ENCODE measurements at regions not wholly inside any gene's neighbourhood (a gene's known extent, or its start where the extent isn't known, plus 50 kb on each side); places are given as distances from the start of the nearest gene placed in this dataset.

GRCh38 chr1:115545791-115546733, 95.7 kb upstream of the VANGL1 start:
- intact Hi-C loops (cut with DNase I; ENCODE audit: low total_unique reads), result no loop called here
- no peak for TF ChIP-seq POLR2A (IDR thresholded peaks at IDR 0.05)
- TF ChIP-seq, protein P1, sequence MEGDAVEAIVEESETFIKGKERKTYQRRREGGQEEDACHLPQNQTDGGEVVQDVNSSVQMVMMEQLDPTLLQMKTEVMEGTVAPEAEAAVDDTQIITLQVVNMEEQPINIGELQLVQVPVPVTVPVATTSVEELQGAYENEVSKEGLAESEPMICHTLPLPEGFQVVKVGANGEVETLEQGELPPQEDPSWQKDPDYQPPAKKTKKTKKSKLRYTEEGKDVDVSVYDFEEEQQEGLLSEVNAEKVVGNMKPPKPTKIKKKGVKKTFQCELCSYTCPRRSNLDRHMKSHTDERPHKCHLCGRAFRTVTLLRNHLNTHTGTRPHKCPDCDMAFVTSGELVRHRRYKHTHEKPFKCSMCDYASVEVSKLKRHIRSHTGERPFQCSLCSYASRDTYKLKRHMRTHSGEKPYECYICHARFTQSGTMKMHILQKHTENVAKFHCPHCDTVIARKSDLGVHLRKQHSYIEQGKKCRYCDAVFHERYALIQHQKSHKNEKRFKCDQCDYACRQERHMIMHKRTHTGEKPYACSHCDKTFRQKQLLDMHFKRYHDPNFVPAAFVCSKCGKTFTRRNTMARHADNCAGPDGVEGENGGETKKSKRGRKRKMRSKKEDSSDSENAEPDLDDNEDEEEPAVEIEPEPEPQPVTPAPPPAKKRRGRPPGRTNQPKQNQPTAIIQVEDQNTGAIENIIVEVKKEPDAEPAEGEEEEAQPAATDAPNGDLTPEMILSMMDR (IDR thresholded peaks at IDR 0.05 in 4 of 5, conservative IDR thresholded peaks at IDR 0.05 in 1 of 5), result peak in 2 of 5 experiments; percentile 35 to 52
- H3K27me3 ChIP-seq, result no peaks in the 10 kb centered on the region
- no peaks in the 10 kb centered on the region for H3K4me1 ChIP-seq
- no peak overlapping the region for H3K27ac ChIP-seq
- H3K4me3 ChIP-seq, result no peak overlapping the region
- H3K9me3 ChIP-seq, result no peaks in the 10 kb centered on the region
- in situ Hi-C loops (cut with MboI; ENCODE audit: low sequenced_read_pairs in 4 of 4), result no loop called here
- no peak for ATAC-seq
- no peak for DNase-seq
- H3K36me3 ChIP-seq, result no peaks in the 10 kb centered on the region

DNA sequence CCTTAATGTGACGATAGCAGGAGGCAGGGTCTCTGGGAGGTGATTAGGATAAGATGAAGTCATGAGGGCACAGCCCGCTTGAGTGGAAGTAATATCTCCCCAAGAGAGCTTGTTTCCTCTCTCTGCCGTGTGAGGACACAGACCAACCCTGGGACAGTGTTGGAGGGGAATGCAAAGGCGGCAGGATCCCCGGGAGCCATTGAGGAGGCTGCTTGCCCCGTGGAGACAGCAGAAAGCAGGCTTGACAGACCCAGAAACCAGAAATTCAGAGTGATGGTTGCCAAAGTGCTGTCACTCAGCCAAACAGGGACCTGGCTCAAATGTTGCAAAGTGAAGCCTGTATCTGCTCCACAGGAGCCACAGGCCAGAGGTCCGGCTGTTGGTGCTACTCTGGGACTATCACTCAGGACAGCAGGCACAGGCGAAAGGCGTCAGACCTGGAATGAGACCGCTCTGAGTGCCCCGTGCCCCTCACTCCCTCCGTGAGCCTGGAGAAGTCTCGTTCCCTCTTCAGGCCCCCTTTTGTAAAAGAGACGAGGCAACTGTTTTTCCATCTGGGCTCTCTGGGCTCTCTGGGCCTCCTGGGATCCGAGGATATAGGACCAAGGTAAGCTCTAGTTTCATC, 96.6 kb upstream of the VANGL1 start:
- no peak for ATAC-seq
- TF ChIP-seq POLR2A (IDR thresholded peaks at IDR 0.05), result no peak
- TF ChIP-seq, protein P1 (IDR thresholded peaks at IDR 0.05 in 4 of 5, conservative IDR thresholded peaks at IDR 0.05 in 1 of 5), result no peak
- intact Hi-C loops (cut with DNase I; ENCODE audit: low total_unique reads), result no loop called here

GRCh38 chr1:115544131-115544530, 97.6 kb upstream of the VANGL1 start:
- no peaks in the 10 kb centered on the region for H3K27me3 ChIP-seq
- no peak overlapping the region for H3K27ac ChIP-seq
- no peak overlapping the region for H3K4me3 ChIP-seq
- ATAC-seq, result no peak
- H3K36me3 ChIP-seq, result no peaks in the 10 kb centered on the region
- in situ Hi-C loops (cut with MboI; ENCODE audit: low sequenced_read_pairs in 4 of 4), result no loop called here
- intact Hi-C loops (cut with DNase I; ENCODE audit: low total_unique reads), result no loop called here
- no peak for TF ChIP-seq POLR2A (IDR thresholded peaks at IDR 0.05)
- TF ChIP-seq, protein P1 (IDR thresholded peaks at IDR 0.05 in 4 of 5, conservative IDR thresholded peaks at IDR 0.05 in 1 of 5), result no peak
- no peak for DNase-seq
- no peaks in the 10 kb centered on the region for H3K4me1 ChIP-seq
- H3K9me3 ChIP-seq, result no peaks in the 10 kb centered on the region

More for the DNA sequence above, 96.6 kb upstream of the VANGL1 start:
- Histone ChIP-seq H3K27me3 (no peaks in the 10 kb centered on the region), H3K27ac (no peak overlapping the region), H3K9me3 (no peaks in the 10 kb centered on the region), H3K36me3 (no peaks in the 10 kb centered on the region), H3K4me3 (no peak overlapping the region), H3K4me1 (no peaks in the 10 kb centered on the region)
- DNase-seq, result no peak
- in situ Hi-C loops (cut with MboI; ENCODE audit: low sequenced_read_pairs in 4 of 4), result no loop called here

DNA sequence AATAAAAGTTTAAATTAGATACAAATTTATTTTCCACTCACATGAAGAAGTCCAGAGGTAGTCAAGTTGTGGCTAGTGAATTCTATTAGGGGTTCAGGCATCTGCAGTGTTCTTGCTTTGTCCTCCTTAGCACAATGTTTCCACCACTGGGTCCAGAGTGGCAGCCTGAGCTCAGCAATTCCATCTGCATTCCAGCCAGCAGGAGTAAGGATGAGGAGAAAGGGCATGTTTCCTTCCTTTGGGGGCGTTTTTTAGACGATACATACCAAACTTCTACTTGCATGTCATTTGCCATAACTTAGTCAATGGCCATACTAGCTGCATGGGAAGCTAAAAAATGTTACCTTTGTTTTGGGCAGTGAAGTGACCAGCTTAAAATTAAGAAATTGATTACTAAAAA, 98.5 kb upstream of the VANGL1 start:
- no peak for ATAC-seq
- Histone ChIP-seq H3K9me3 (no peaks in the 10 kb centered on the region), H3K4me3 (no peak overlapping the region), H3K4me1 (no peaks in the 10 kb centered on the region), H3K36me3 (no peaks in the 10 kb centered on the region), H3K27me3 (no peaks in the 10 kb centered on the region), H3K27ac (no peak overlapping the region)
- in situ Hi-C loops (cut with MboI; ENCODE audit: low sequenced_read_pairs in 4 of 4), result no loop called here
- no peak for DNase-seq
- intact Hi-C loops (cut with DNase I; ENCODE audit: low total_unique reads), result no loop called here
- TF ChIP-seq POLR2A (IDR thresholded peaks at IDR 0.05), result no peak
- TF ChIP-seq, protein P1 (IDR thresholded peaks at IDR 0.05 in 4 of 5, conservative IDR thresholded peaks at IDR 0.05 in 1 of 5), result no peak

All from gastrocnemius medialis (tissue), 4 donors.